Cardiac muscle cell (in vitro differentiated cells and primary cell): ENCODE measurements at regions not wholly inside any gene's neighbourhood (a gene's known extent, or its start where the extent isn't known, plus 50 kb on each side); places are given as distances from the start of the nearest gene placed in this dataset.
A peak's percentile ranks its signal among the peaks of the same experiment; 100 is the strongest.
"Not testable (repeated sequence)": the region's sequence is repeated elsewhere in the genome, so short reads cannot be mapped to it uniquely, and the experiment has no call there.

Experiments used
- DNase-seq, 2 donors: peaks; one replicate each; pipeline versions ENCODE4 v3.0.0 to v3.0.0-alpha.2; 2010 to 2017; ENCODE audit warnings: low read depth in 1 of 2, low spot score in 1 of 2
- H3K27ac ChIP-seq: fragments of 200-600 bp; sonication (generic); 2 replicates; pipeline ENCODE4 v1.5.1; 2016
- H3K27me3 ChIP-seq: fragments of 200-600 bp; sonication (generic); 2 replicates; pipeline ENCODE4 v1.6.0; 2016; ENCODE audit warnings: control low read depth
- H3K36me3 ChIP-seq: fragments of 200-600 bp; sonication (generic); 2 replicates; pipeline ENCODE4 v1.5.1; 2016; ENCODE audit warnings: control low read depth
- H3K4me1 ChIP-seq: fragments of 200-600 bp; sonication (generic); 2 replicates; pipeline ENCODE4 v1.8.1; 2017; ENCODE audit warnings: low read depth, mild to moderate bottlenecking, mixed run types
- H3K4me3 ChIP-seq: fragments of 200-600 bp; sonication (generic); 2 replicates; pipeline ENCODE4 v1.5.1; 2016; ENCODE audit warnings: mild to moderate bottlenecking
- H3K9me3 ChIP-seq: fragments of 200-600 bp; sonication (generic); 2 replicates; pipeline ENCODE4 v1.5.1; 2017; ENCODE audit warnings: low read depth, mild to moderate bottlenecking, control low read depth
- TF ChIP-seq, protein P1 (sequence below): IDR thresholded peaks from 2 replicates; pipeline ENCODE4 v1.5.1; 2012; ENCODE audit warnings: low read depth, mild to moderate bottlenecking, low read length

DNA sequence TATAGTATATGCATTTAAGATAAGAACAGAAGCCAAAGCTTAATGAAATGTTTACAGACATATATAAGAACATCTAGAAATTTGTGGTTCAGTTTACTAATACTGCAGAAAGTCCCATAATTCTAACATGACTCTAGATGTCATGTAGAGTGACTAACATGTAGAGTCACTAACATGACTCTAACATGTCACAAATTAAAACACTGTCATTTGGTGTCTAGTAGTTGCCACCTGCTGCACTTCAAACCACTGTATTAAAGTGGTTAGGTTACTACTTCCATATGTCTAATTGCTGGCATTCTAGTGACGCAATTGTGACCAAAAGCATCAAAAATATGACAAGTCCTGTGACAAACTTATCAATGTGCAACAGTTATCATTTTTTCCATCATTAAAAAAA, 100.2 kb upstream of the WDR75 start:
- TF ChIP-seq, protein P1, sequence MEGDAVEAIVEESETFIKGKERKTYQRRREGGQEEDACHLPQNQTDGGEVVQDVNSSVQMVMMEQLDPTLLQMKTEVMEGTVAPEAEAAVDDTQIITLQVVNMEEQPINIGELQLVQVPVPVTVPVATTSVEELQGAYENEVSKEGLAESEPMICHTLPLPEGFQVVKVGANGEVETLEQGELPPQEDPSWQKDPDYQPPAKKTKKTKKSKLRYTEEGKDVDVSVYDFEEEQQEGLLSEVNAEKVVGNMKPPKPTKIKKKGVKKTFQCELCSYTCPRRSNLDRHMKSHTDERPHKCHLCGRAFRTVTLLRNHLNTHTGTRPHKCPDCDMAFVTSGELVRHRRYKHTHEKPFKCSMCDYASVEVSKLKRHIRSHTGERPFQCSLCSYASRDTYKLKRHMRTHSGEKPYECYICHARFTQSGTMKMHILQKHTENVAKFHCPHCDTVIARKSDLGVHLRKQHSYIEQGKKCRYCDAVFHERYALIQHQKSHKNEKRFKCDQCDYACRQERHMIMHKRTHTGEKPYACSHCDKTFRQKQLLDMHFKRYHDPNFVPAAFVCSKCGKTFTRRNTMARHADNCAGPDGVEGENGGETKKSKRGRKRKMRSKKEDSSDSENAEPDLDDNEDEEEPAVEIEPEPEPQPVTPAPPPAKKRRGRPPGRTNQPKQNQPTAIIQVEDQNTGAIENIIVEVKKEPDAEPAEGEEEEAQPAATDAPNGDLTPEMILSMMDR = no peak
- Histone ChIP-seq H3K4me1 (no peaks in the 10 kb centered on the region), H3K27me3 (no peaks in the 10 kb centered on the region), H3K4me3 (no peak overlapping the region), H3K9me3 (no peaks in the 10 kb centered on the region), H3K36me3 (no peaks in the 10 kb centered on the region), H3K27ac (no peak overlapping the region)
- DNase-seq = no peak

- no peaks in the 10 kb centered on the region for H3K27me3 ChIP-seq
- TF ChIP-seq, protein P1 = no peak
- H3K4me1 ChIP-seq = no peaks in the 10 kb centered on the region
- no peaks in the 10 kb centered on the region for H3K9me3 ChIP-seq
- H3K4me3 ChIP-seq = no peak overlapping the region
- DNase-seq = no peak
- H3K36me3 ChIP-seq = no peaks in the 10 kb centered on the region
- no peak overlapping the region for H3K27ac ChIP-seq
Observed at GRCh38 chr2:189344043-189344442, 97.2 kb upstream of the WDR75 start.

DNA sequence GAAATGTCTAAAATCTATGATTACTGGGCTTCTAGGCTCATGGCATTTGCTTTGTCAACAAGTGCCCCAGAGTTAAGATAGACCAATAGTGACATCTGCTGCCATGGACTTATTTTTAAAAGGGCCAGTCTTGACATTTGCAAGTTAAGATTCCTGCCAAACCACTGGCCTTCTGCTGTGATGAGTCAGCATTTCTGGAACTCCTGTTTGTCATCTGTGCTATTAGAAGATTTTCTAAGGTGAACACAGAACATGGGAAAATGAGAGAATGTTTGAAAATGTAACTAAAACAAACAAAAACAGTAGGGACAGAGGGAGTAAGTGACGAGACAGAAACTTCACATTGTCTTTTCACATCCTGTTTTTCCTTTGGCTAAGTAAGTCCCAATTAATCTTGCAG, 93.7 kb upstream of the WDR75 start:
- TF ChIP-seq, protein P1 = peak; percentile 34
- Histone ChIP-seq H3K4me1 (no peaks in the 10 kb centered on the region), H3K36me3 (no peaks in the 10 kb centered on the region), H3K4me3 (no peak overlapping the region), H3K27me3 (no peaks in the 10 kb centered on the region), H3K27ac (no peak overlapping the region), H3K9me3 (no peaks in the 10 kb centered on the region)
- DNase-seq = peak; percentile 2 to 97

- DNase-seq = no peak
- Histone ChIP-seq H3K27me3 (no peaks in the 10 kb centered on the region), H3K4me3 (no peak overlapping the region), H3K36me3 (no peaks in the 10 kb centered on the region), H3K4me1 (no peaks in the 10 kb centered on the region), H3K27ac (no peak overlapping the region), H3K9me3 (no peaks in the 10 kb centered on the region)
- TF ChIP-seq, protein P1 = no peak
Observed at GRCh38 chr2:189348369-189348768, 92.9 kb upstream of the WDR75 start.

- Histone ChIP-seq H3K36me3 (no peaks in the 10 kb centered on the region), H3K4me1 (no peaks in the 10 kb centered on the region), H3K9me3 (no peaks in the 10 kb centered on the region), H3K4me3 (no peak overlapping the region), H3K27me3 (no peaks in the 10 kb centered on the region), H3K27ac (no peak overlapping the region)
- DNase-seq = peak in 1 of 2 donors; percentile 78
- TF ChIP-seq, protein P1 = no peak
Observed at GRCh38 chr2:189350540-189351209, 90.6 kb upstream of the WDR75 start.

- H3K4me1 ChIP-seq, DNase-seq: not testable (repeated sequence)
Observed at GRCh38 chr2:189351933-189352332, 89.3 kb upstream of the WDR75 start.

DNA sequence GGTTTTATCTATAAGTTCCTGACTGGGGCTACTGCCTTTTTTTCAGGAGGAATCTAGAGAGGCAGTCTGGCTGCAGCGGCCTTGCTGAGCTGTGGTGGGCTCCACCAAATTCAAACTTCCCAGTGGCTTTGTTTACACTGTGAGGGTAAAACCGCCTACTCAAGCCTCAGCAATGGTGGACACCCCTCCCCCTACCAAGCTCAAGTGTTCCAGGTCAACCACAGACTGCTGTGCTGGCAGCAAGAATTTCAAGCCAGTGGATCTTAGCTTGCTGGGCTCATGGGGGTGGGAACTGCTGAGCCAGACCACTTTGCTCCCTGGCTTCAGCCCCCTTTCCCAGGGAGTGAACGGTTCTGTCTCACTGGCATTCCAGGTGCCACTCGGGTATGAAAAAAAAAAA, 83.9 kb upstream of the WDR75 start:
- not testable (repeated sequence) for H3K4me1 ChIP-seq, DNase-seq, H3K4me3 ChIP-seq, H3K9me3 ChIP-seq, H3K36me3 ChIP-seq, H3K27me3 ChIP-seq, H3K27ac ChIP-seq

More at GRCh38 chr2:189351933-189352332, 89.3 kb upstream of the WDR75 start:
- H3K36me3 ChIP-seq, H3K27ac ChIP-seq, H3K4me3 ChIP-seq, H3K9me3 ChIP-seq, H3K27me3 ChIP-seq: not testable (repeated sequence)
